DOHH2 (cell line): ENCODE measurements at regions not wholly inside any gene's neighbourhood (a gene's known extent, or its start where the extent isn't known, plus 50 kb on each side); places are given as distances from the start of the nearest gene placed in this dataset.

Source experiments
- EZH2phosphoT487 ChIP-seq: fragments of 200-600 bp; sonication (generic); IDR thresholded peaks from 2 replicates; pipeline ENCODE4 v1.6.1; 2017; ENCODE audit warnings: borderline replicate concordance, mild to moderate bottlenecking, antibody characterized with exemption, low read length, moderate library complexity, mixed read lengths
- TF ChIP-seq, protein P1 (sequence below): fragments of 200-600 bp; sonication (generic); IDR thresholded peaks from one replicate; pipeline ENCODE4 v1.5.1; 2014; ENCODE audit warnings: antibody characterized with exemption, mild to moderate bottlenecking, low read depth, low read length; ENCODE audit not compliant: poor library complexity, severe bottlenecking

GRCh38 chr7:33829536-33829935, 75.8 kb upstream of the BMPER start:
- TF ChIP-seq, protein P1, sequence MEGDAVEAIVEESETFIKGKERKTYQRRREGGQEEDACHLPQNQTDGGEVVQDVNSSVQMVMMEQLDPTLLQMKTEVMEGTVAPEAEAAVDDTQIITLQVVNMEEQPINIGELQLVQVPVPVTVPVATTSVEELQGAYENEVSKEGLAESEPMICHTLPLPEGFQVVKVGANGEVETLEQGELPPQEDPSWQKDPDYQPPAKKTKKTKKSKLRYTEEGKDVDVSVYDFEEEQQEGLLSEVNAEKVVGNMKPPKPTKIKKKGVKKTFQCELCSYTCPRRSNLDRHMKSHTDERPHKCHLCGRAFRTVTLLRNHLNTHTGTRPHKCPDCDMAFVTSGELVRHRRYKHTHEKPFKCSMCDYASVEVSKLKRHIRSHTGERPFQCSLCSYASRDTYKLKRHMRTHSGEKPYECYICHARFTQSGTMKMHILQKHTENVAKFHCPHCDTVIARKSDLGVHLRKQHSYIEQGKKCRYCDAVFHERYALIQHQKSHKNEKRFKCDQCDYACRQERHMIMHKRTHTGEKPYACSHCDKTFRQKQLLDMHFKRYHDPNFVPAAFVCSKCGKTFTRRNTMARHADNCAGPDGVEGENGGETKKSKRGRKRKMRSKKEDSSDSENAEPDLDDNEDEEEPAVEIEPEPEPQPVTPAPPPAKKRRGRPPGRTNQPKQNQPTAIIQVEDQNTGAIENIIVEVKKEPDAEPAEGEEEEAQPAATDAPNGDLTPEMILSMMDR = no peak
- no peak for TF ChIP-seq EZH2phosphoT487
